IMR-90 (cell line): ENCODE measurements at regions not wholly inside any gene's neighbourhood (a gene's known extent, or its start where the extent isn't known, plus 50 kb on each side); places are given as distances from the start of the nearest gene placed in this dataset.
"Not testable (repeated sequence)": the region's sequence is repeated elsewhere in the genome, so short reads cannot be mapped to it uniquely, and the experiment has no call there.

ENCODE experiments used
- ATAC-seq: fragments of 200-7000 bp; cut with Tn5 transposase; 2 replicates; pipeline ENCODE4 v1.9.1; 2020; ENCODE audit warnings: low read depth, mild to moderate bottlenecking, moderate library complexity
- BruUV-seq: library from RNA; stranded (reverse); fragments of 400-500 nt; replicated peaks from 2 replicates; lab custom pipeline; 2021; lab: Mats Ljungman, UMichigan
- CTCF ChIA-PET: fragments of 300-600 bp; formaldehyde crosslinking; extraction: SDS; loops from one replicate; lab custom pipeline; 2021; ENCODE audit warnings: antibody characterized with exemption; lab: Yijun Ruan, JAX
- POLR2A ChIA-PET: fragments of 300-600 bp; sonication (Branson Sonifier 250); formaldehyde crosslinking; loops from one replicate; lab custom pipeline; 2022; ENCODE audit warnings: antibody characterized with exemption; ENCODE audit not compliant: unreplicated experiment; lab: Charles Lee
- DNase-seq: peaks from one replicate; pipeline ENCODE4 v3.0.0; 2013
- H2AFZ ChIP-seq: replicated peaks from 2 replicates; pipeline ENCODE3; 2013; ENCODE audit warnings: low read length, mild to moderate bottlenecking; ENCODE audit not compliant: poor library complexity
- H2AK5ac ChIP-seq: 2 replicates; pipeline ENCODE4 v1.6.1; 2013; ENCODE audit warnings: low read depth, low read length, inconsistent platforms
- H2AK9ac ChIP-seq: replicated peaks from 2 replicates; pipeline ENCODE3; 2013; ENCODE audit warnings: mild to moderate bottlenecking, low read depth, low read length, moderate library complexity; ENCODE audit not compliant: poor library complexity
- H2BK120ac ChIP-seq: 2 replicates; pipeline ENCODE4 v1.6.1; 2013; ENCODE audit warnings: low read depth, low read length, inconsistent platforms
- H2BK15ac ChIP-seq: 3 replicates; pipeline ENCODE4 v1.6.1; 2013; ENCODE audit warnings: low read depth, low read length, inconsistent platforms
- H2BK20ac ChIP-seq: 2 replicates; pipeline ENCODE4 v1.6.1; 2013; ENCODE audit warnings: low read depth, mild to moderate bottlenecking, inconsistent platforms, low read length, moderate library complexity
- H2BK5ac ChIP-seq: 2 replicates; pipeline ENCODE4 v1.6.1; 2013; ENCODE audit warnings: mild to moderate bottlenecking, low read depth, low read length, inconsistent platforms; ENCODE audit not compliant: poor library complexity, severe bottlenecking
- H3K14ac ChIP-seq: replicated peaks from 2 replicates; pipeline ENCODE4 v1.6.1; 2013; ENCODE audit warnings: low read depth, low read length, inconsistent platforms
- H3K18ac ChIP-seq: 2 replicates; pipeline ENCODE4 v1.6.1; 2013; ENCODE audit warnings: low read depth, low read length, control low read depth
- H3K23ac ChIP-seq: 2 replicates; pipeline ENCODE4 v1.6.1; 2013; ENCODE audit warnings: low read depth, low read length, inconsistent platforms
- H3K27ac ChIP-seq: 2 replicates; pipeline ENCODE4 v1.5.1; 2013; ENCODE audit warnings: mild to moderate bottlenecking, control low read depth, low read length; ENCODE audit not compliant: insufficient read depth
- H3K27me3 ChIP-seq: 2 replicates; pipeline ENCODE4 v1.6.1; 2013; ENCODE audit warnings: low read length; ENCODE audit not compliant: control insufficient read depth, insufficient read depth
- H3K36me3 ChIP-seq: 2 replicates; pipeline ENCODE4 v1.6.1; 2013; ENCODE audit warnings: low read length, mixed read lengths; ENCODE audit not compliant: control insufficient read depth, insufficient read depth
- H3K4ac ChIP-seq: 2 replicates; pipeline ENCODE4 v1.6.1; 2013; ENCODE audit warnings: low read depth, low read length, inconsistent platforms
- H3K4me1 ChIP-seq: 2 replicates; pipeline ENCODE4 v1.6.1; 2013; ENCODE audit warnings: low read length, mixed read lengths; ENCODE audit not compliant: control insufficient read depth, insufficient read depth
- H3K4me2 ChIP-seq: 2 replicates; pipeline ENCODE4 v1.6.1; 2013; ENCODE audit warnings: low read depth, mild to moderate bottlenecking, control low read depth, low read length, moderate library complexity
- H3K4me3 ChIP-seq: 2 replicates; pipeline ENCODE4 v1.5.1; 2013; ENCODE audit warnings: low read depth, mild to moderate bottlenecking, control low read depth, low read length, moderate library complexity; ENCODE audit not compliant: insufficient read depth
- H3K56ac ChIP-seq: 2 replicates; pipeline ENCODE4 v1.6.1; 2013; ENCODE audit warnings: low read length, inconsistent platforms; ENCODE audit not compliant: insufficient read depth; ENCODE audit errors: extremely low read depth
- H3K79me1 ChIP-seq, 2 experiments: 2 replicates each; pipeline ENCODE4 v1.6.1; 2013; ENCODE audit warnings: low read length in 2 of 2, inconsistent platforms in 1 of 2, low read depth in 1 of 2
- H3K9ac ChIP-seq: 2 replicates; pipeline ENCODE4 v1.6.1; 2013; ENCODE audit warnings: low read depth, low read length, control low read depth
- H3K9me1 ChIP-seq: 2 replicates; pipeline ENCODE4 v1.6.1; 2013; ENCODE audit warnings: low read length, inconsistent platforms; ENCODE audit not compliant: insufficient read depth
- H3K9me3 ChIP-seq: 2 replicates; pipeline ENCODE4 v1.6.1; 2013; ENCODE audit warnings: low read length; ENCODE audit not compliant: control insufficient read depth, insufficient read depth
- H4K20me1 ChIP-seq: 2 replicates; pipeline ENCODE4 v1.6.1; 2013; ENCODE audit warnings: low read length, inconsistent platforms; ENCODE audit not compliant: insufficient read depth
- H4K5ac ChIP-seq: 2 replicates; pipeline ENCODE4 v1.6.1; 2013; ENCODE audit warnings: mild to moderate bottlenecking, low read depth, low read length, control low read depth
- H4K8ac ChIP-seq, 2 experiments: 2 replicates each; pipeline ENCODE4 v1.6.1; 2013; ENCODE audit warnings: low read depth in 2 of 2, low read length in 2 of 2, control low read depth in 1 of 2, inconsistent platforms in 1 of 2
- H4K91ac ChIP-seq: 2 replicates; pipeline ENCODE4 v1.6.1; 2013; ENCODE audit warnings: low read depth, low read length, inconsistent platforms; ENCODE audit not compliant: insufficient read depth
- CEBPB ChIP-seq: IDR thresholded peaks from 2 replicates; pipeline ENCODE4 v1.6.1; 2012; ENCODE audit warnings: low read depth, low read length, improper control_type of control experiment
- WGBS, 2 experiments: methylation state at CpG; one replicate each; pipeline versions ENCODE4 v1.1.5 to v1.1.7; 2013; ENCODE audit warnings: missing lambda C conversion rate in 2 of 2; ENCODE audit not compliant: insufficient read length in 1 of 2; ENCODE audit errors: extremely low coverage in 2 of 2; 5-methylcytosine and 5-hydroxymethylcytosine counted together
- dilution Hi-C: fragments of 300-500 bp; cut with HindIII; formaldehyde crosslinking; loops from one replicate; pipeline ENCODE4 v1.14.3; 2018; ENCODE audit warnings: low sequenced_read_pairs; ENCODE audit not compliant: unreplicated experiment
- in situ Hi-C: fragments of 300-500 bp; cut with MboI; formaldehyde crosslinking; loops from 3 replicates; pipeline ENCODE4 v1.14.3; 2019; ENCODE audit warnings: low sequenced_read_pairs, inconsistent platforms, mixed read lengths
- intact Hi-C: fragments of 100-400 bp; cut with micrococcal nuclease; formaldehyde crosslinking; loops from 2 replicates; pipeline ENCODE4 v1.10.0; 2022

- DNase-seq, ATAC-seq, dilution Hi-C loops, H3K4ac ChIP-seq, CTCF ChIA-PET, H2BK20ac ChIP-seq, H3K4me3 ChIP-seq, H3K27me3 ChIP-seq, H3K79me1 ChIP-seq, intact Hi-C loops, H3K14ac ChIP-seq, H4K20me1 ChIP-seq, H3K9me1 ChIP-seq, H2BK5ac ChIP-seq, H2AK9ac ChIP-seq, H4K91ac ChIP-seq, BruUV-seq, H2AK5ac ChIP-seq, H3K36me3 ChIP-seq, H3K4me2 ChIP-seq, POLR2A ChIA-PET, H4K8ac ChIP-seq, H3K9ac ChIP-seq, H3K18ac ChIP-seq, H3K9me3 ChIP-seq, in situ Hi-C loops, H3K23ac ChIP-seq, H2AFZ ChIP-seq, H3K56ac ChIP-seq, H2BK120ac ChIP-seq, H2BK15ac ChIP-seq, H3K27ac ChIP-seq, H4K5ac ChIP-seq, H3K4me1 ChIP-seq: not testable (repeated sequence)
- 93% methylated on average over 2 of the region's 7 CpGs; no CpG with 5 or more reads in 1 of the 2 experiments for WGBS, 2 experiments
- TF ChIP-seq CEBPB, result peak; percentile 76
These were observed 72.7 kb upstream of the ESRRB start for GRCh38 chr14:76303188-76303587.
